Nephron (organoid): ENCODE measurements at regions not wholly inside any gene's neighbourhood (a gene's known extent, or its start where the extent isn't known, plus 50 kb on each side); places are given as distances from the start of the nearest gene placed in this dataset.

Experiments used
- H3K27ac Mint-ChIP-seq, 3 experiments: 2 replicates each; pipeline ENCODE4 v1.8.0; 2020; ENCODE audit warnings: mixed read lengths in 3 of 3, mild to moderate bottlenecking in 2 of 3, moderate library complexity in 1 of 3
- H3K27me3 Mint-ChIP-seq: 2 replicates; pipeline ENCODE4 v1.8.0; 2021; ENCODE audit warnings: low read depth, mild to moderate bottlenecking, moderate library complexity, mixed read lengths
- H3K36me3 Mint-ChIP-seq: 2 replicates; pipeline ENCODE4 v1.8.0; 2020; ENCODE audit warnings: low read depth, mixed read lengths
- H3K4me1 Mint-ChIP-seq: 2 replicates; pipeline ENCODE4 v1.8.0; 2020; ENCODE audit warnings: mixed read lengths
- H3K4me3 Mint-ChIP-seq, 3 experiments: 2 replicates each; pipeline ENCODE4 v1.8.0; 2020; ENCODE audit warnings: mild to moderate bottlenecking in 3 of 3, mixed read lengths in 3 of 3, moderate library complexity in 2 of 3
- H3K9me3 Mint-ChIP-seq: 2 replicates; pipeline ENCODE4 v1.8.0; 2020; ENCODE audit warnings: mixed read lengths
- CTCF ChIP-seq, 3 experiments: fragments of 200-600 bp; sonication (generic); IDR thresholded peaks; one replicate each; pipeline ENCODE4 v1.5.0; 2021; ENCODE audit warnings: antibody characterized with exemption in 3 of 3; ENCODE audit not compliant: unreplicated experiment in 3 of 3

- no peaks in the 10 kb centered on the region for H3K9me3 Mint-ChIP-seq
- no peaks in the 10 kb centered on the region for H3K4me1 Mint-ChIP-seq
- H3K4me3 Mint-ChIP-seq, result no peak overlapping the region
- TF ChIP-seq CTCF (IDR thresholded peaks at IDR 0.05; ENCODE audit: unreplicated experiment in 3 of 3), result no peak
- no peaks in the 10 kb centered on the region for H3K36me3 Mint-ChIP-seq
- peaks cover 30% of the 10 kb centered on the region for H3K27me3 Mint-ChIP-seq
- H3K27ac Mint-ChIP-seq, result no peak overlapping the region
Measured at GRCh38 chr7:155987681-155988235, 175.5 kb upstream of the SHH start.

GRCh38 chr7:155986497-155987160 lies 174.4 kb upstream of the SHH start:
- Mint-ChIP-seq H3K4me3 (no peak overlapping the region), H3K27ac (no peak overlapping the region), H3K4me1 (no peaks in the 10 kb centered on the region), H3K36me3 (no peaks in the 10 kb centered on the region), H3K27me3 (peaks cover 27% of the 10 kb centered on the region), H3K9me3 (no peaks in the 10 kb centered on the region)
- TF ChIP-seq CTCF (IDR thresholded peaks at IDR 0.05; ENCODE audit: unreplicated experiment in 3 of 3), result no peak

- H3K9me3 Mint-ChIP-seq, result no peaks in the 10 kb centered on the region
- no peak for TF ChIP-seq CTCF (IDR thresholded peaks at IDR 0.05; ENCODE audit: unreplicated experiment in 3 of 3)
- no peak overlapping the region for H3K27ac Mint-ChIP-seq
- no peak overlapping the region for H3K4me3 Mint-ChIP-seq
- H3K4me1 Mint-ChIP-seq, result no peaks in the 10 kb centered on the region
- no peaks in the 10 kb centered on the region for H3K36me3 Mint-ChIP-seq
- H3K27me3 Mint-ChIP-seq, result peaks cover 24% of the 10 kb centered on the region
Measured at GRCh38 chr7:155985518-155986250, 173.4 kb upstream of the SHH start.

- H3K4me1 Mint-ChIP-seq, result no peaks in the 10 kb centered on the region
- TF ChIP-seq CTCF (IDR thresholded peaks at IDR 0.05; ENCODE audit: unreplicated experiment in 3 of 3), result no peak
- H3K9me3 Mint-ChIP-seq, result no peaks in the 10 kb centered on the region
- H3K4me3 Mint-ChIP-seq, result no peak overlapping the region
- H3K27me3 Mint-ChIP-seq, result peaks cover 32% of the 10 kb centered on the region
- no peak overlapping the region for H3K27ac Mint-ChIP-seq
- H3K36me3 Mint-ChIP-seq, result no peaks in the 10 kb centered on the region
Measured at GRCh38 chr7:155984609-155985405, 172.5 kb upstream of the SHH start.

- Mint-ChIP-seq H3K9me3 (no peaks in the 10 kb centered on the region), H3K27me3 (peaks cover 34% of the 10 kb centered on the region)
Measured at GRCh38 chr7:155984028-155984580, 171.8 kb upstream of the SHH start.

More at GRCh38 chr7:155984028-155984580, 171.8 kb upstream of the SHH start:
- no peak for TF ChIP-seq CTCF (IDR thresholded peaks at IDR 0.05; ENCODE audit: unreplicated experiment in 3 of 3)
- H3K4me3 Mint-ChIP-seq, result no peak overlapping the region
- no peaks in the 10 kb centered on the region for H3K36me3 Mint-ChIP-seq
- no peaks in the 10 kb centered on the region for H3K4me1 Mint-ChIP-seq
- no peak overlapping the region for H3K27ac Mint-ChIP-seq
